ENCODE measurements at regions not wholly inside any gene's neighbourhood (a gene's known extent, or its start where the extent isn't known, plus 50 kb on each side); places are given as distances from the start of the nearest gene placed in this dataset.

DNA sequence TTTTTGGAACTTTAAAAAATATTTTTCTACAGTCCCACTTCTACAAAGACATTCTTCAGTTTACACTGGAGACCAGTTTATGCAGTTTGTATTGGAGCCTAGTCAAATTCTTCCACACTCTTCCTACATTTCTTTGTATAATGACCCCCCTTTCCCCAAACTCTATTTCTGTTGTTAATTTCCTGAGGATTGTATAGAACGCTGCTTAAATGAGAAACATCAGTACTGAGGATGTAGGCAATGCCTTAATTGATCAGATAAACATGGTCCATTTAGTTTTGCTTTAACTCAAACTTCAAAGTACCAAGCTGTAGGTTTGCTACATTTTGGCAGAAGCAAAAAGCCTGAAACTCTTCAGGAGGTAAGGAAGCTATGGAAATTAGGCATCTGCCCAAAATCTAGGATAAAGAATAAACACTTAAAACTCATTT, 155.5 kb downstream of the SLC7A11 start:
- no peak overlapping the region for H3K27ac ChIP-seq
- POLR2A ChIA-PET (ENCODE audit: low non-redundant PET): no interaction called here

DNA sequence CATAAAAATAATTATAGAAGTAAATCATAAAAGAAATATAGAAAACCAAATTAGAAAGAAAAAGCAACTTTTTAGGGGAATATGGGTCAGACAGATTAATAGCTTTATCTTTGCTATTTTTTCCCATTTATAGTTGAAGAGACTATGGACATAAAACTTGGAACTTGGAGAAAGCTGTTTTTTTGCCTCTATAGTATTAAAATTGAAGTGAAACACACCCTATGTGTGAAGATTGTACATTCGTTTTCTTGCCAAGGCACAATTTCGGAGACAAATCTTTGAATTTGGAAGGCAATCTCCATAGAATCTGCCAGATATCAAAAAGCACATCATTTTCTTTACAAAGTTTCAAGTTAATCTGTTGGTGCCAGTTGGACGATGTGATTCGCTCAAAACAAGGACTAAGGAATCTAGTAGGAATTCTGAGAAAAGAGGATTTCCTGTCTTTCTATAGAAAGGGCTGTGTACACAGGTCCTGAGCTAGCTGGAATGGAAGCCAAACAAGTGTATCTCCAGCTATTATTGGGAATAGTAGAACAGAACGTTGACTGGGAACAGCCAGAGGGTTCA, 156.3 kb downstream of the SLC7A11 start:
- POLR2A ChIA-PET (ENCODE audit: low non-redundant PET): no interaction called here
- CTCF ChIA-PET: no interaction called here
- no peak for DNase-seq (ENCODE audit: low spot score)
- TF ChIP-seq, protein P1, sequence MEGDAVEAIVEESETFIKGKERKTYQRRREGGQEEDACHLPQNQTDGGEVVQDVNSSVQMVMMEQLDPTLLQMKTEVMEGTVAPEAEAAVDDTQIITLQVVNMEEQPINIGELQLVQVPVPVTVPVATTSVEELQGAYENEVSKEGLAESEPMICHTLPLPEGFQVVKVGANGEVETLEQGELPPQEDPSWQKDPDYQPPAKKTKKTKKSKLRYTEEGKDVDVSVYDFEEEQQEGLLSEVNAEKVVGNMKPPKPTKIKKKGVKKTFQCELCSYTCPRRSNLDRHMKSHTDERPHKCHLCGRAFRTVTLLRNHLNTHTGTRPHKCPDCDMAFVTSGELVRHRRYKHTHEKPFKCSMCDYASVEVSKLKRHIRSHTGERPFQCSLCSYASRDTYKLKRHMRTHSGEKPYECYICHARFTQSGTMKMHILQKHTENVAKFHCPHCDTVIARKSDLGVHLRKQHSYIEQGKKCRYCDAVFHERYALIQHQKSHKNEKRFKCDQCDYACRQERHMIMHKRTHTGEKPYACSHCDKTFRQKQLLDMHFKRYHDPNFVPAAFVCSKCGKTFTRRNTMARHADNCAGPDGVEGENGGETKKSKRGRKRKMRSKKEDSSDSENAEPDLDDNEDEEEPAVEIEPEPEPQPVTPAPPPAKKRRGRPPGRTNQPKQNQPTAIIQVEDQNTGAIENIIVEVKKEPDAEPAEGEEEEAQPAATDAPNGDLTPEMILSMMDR (conservative IDR thresholded peaks at IDR 0.05; ENCODE audit: low read depth): no peak
- H3K27ac ChIP-seq: no peak overlapping the region

More for the DNA sequence above, 155.5 kb downstream of the SLC7A11 start:
- TF ChIP-seq, protein P1 (conservative IDR thresholded peaks at IDR 0.05; ENCODE audit: low read depth): no peak
- no peak for DNase-seq (ENCODE audit: low spot score)
- CTCF ChIA-PET: no interaction called here

DNA sequence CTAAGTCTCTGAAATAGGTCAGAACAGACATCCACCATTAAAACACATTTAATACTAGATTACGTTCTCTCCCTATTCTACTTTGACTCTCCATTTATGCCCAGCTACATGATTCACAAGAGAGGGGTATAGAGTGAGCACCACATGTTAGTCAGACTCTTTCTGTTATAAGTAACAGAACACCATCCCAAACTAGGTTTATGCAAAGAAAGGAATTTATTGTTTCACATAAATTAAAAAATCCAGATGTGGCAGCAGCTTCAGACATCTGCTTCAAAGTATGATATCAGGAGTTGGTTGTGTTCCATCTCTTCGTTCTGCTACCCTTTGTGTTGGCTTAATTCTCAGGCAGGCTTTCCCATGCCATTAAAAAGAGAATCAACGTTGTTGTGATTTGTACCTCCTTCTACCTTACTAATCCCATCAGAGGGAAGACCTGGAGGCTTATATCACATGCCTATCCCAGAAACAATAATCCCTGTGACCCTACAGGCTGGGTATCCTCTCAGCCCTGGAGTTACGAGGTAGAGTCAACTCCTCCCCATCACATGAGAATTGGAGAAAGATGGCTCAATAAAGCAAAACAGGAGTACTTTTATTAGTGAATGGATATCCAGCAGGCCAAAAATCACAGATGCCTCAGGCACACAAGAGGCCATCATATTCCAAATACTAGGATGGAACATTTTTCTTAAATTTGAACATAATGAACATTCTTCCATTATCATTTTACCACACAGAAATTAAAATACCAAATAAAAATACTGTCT, 163.2 kb downstream of the SLC7A11 start:
- no peak for DNase-seq (ENCODE audit: low spot score)
- TF ChIP-seq, protein P1 (conservative IDR thresholded peaks at IDR 0.05; ENCODE audit: low read depth): no peak
- H3K27ac ChIP-seq: no peak overlapping the region
- POLR2A ChIA-PET (ENCODE audit: low non-redundant PET): no interaction called here
- CTCF ChIA-PET: no interaction called here

DNA sequence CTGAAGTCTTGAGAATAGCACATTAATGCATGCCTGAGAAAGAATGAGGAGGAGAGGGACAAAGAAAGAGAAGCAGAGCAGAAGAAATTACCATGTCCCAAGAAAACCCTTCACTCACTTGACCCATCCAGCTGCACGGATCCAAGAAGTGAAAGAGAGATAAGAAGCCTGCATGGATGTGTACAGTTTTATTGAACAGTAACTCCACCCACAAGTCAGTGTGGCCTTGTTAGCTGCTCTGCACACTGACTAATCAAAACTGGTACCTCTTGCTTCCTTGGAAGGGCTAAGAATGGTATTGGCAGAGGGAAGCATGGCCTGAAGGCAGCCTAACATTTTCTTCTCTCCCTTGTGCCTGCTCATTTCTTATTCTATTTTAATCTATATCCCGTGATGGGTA, 163.9 kb downstream of the SLC7A11 start:
- TF ChIP-seq, protein P1 (conservative IDR thresholded peaks at IDR 0.05; ENCODE audit: low read depth): no peak
- POLR2A ChIA-PET (ENCODE audit: low non-redundant PET): no interaction called here
- no peak overlapping the region for H3K27ac ChIP-seq
- no peak for DNase-seq (ENCODE audit: low spot score)
- CTCF ChIA-PET: no interaction called here

DNA sequence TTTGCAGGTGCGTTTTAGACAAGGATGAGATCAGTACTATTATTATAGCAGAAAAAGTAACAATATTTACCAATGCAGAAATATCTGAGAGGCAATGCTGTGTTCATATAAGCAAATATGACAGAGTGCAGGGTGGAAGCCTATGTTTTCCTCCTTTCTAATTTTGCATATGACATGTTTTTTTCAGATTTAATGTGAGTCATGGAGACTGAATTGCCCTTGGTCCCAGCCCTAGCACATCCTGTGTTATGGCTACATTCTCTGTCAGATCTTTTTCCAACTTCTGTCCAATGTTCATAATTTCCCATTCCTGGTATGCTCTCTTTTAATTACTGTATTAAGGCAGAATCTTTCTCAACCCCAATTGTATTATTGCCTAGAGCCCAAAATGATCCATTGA, 165.6 kb downstream of the SLC7A11 start:
- DNase-seq (ENCODE audit: low spot score): no peak
- ChIA-PET CTCF (no interaction called here), POLR2A (ENCODE audit: low non-redundant PET) (no interaction called here)
- H3K27ac ChIP-seq: no peak overlapping the region
- TF ChIP-seq, protein P1 (conservative IDR thresholded peaks at IDR 0.05; ENCODE audit: low read depth): no peak

DNA sequence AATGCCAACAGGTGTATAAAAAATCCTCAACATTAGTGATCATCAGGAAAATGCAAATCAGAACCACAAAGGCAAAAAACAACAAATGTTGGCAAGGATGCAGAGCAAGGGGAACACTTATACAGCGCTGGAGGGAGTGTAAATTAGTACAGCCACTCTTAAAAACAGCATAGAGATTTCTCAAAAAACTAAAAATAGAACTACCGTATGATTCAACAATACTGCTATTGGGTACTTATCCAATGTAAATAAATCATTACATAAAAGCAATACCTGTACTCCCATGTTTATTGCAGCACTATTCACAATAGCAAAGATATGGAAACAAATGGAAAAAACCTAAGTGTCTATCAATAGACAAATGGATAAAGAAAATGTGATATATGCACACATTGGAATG, 171.3 kb downstream of the SLC7A11 start:
- CTCF ChIA-PET: interaction anchor here (0.7 kb wide), 1 partner anchor 1914 kb away, joined by 3 read pairs; no protein-coding TSS in a partner anchor
- no peak overlapping the region for H3K27ac ChIP-seq
- TF ChIP-seq, protein P1 (conservative IDR thresholded peaks at IDR 0.05; ENCODE audit: low read depth): no peak
- POLR2A ChIA-PET (ENCODE audit: low non-redundant PET): no interaction called here
- no peak for DNase-seq (ENCODE audit: low spot score)
